ENCODE measurements at regions not wholly inside any gene's neighbourhood (a gene's known extent, or its start where the extent isn't known, plus 50 kb on each side); places are given as distances from the start of the nearest gene placed in this dataset.

DNA sequence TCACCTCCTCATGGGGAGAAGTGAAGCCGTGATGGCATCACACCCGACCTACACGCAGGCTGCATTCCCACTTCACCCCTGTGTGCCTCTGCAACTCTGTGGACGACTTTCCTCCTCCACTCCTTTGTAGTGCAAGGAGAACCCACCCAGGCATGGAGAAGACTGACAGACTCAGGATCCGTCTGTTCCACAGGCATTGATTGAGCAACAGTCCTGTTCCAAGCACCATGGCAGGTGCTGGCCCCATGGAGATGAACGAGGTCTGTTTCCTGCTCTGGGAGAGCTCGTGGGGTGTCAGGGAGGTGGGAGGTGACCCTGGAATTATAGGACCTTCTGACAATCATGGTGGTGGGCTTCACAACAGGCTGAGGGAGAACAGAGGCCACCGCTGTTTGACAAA is 284.7 kb upstream of the HDAC4 start:
- no peak overlapping the region for H3K27ac Mint-ChIP-seq (ENCODE audit: low read depth, unreplicated experiment)
- no peak overlapping the region for H3K4me3 Mint-ChIP-seq (ENCODE audit: unreplicated experiment)
- no TSS peak for BruUV-seq (replicated peaks)
- intact Hi-C loops (cut with micrococcal nuclease): no loop called here
- no peaks in the 10 kb centered on the region for H3K36me3 Mint-ChIP-seq (ENCODE audit: insufficient read depth, unreplicated experiment)
- H3K27me3 Mint-ChIP-seq (ENCODE audit: insufficient read depth, unreplicated experiment): peaks cover 77% of the 10 kb centered on the region
- ChIA-PET POLR2A (interaction anchor here (0.8 kb wide), 1 partner anchor 64 kb away, joined by 3 read pairs; no protein-coding TSS in a partner anchor), CTCF (no interaction called here)
- TF ChIP-seq, protein P1, sequence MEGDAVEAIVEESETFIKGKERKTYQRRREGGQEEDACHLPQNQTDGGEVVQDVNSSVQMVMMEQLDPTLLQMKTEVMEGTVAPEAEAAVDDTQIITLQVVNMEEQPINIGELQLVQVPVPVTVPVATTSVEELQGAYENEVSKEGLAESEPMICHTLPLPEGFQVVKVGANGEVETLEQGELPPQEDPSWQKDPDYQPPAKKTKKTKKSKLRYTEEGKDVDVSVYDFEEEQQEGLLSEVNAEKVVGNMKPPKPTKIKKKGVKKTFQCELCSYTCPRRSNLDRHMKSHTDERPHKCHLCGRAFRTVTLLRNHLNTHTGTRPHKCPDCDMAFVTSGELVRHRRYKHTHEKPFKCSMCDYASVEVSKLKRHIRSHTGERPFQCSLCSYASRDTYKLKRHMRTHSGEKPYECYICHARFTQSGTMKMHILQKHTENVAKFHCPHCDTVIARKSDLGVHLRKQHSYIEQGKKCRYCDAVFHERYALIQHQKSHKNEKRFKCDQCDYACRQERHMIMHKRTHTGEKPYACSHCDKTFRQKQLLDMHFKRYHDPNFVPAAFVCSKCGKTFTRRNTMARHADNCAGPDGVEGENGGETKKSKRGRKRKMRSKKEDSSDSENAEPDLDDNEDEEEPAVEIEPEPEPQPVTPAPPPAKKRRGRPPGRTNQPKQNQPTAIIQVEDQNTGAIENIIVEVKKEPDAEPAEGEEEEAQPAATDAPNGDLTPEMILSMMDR (IDR thresholded peaks at IDR 0.05; ENCODE audit: unreplicated experiment): no peak
- no peaks in the 10 kb centered on the region for H3K9me3 Mint-ChIP-seq (ENCODE audit: unreplicated experiment)
- DNase-seq (ENCODE audit: unreplicated experiment): no peak
- no peaks in the 10 kb centered on the region for H3K4me1 Mint-ChIP-seq (ENCODE audit: insufficient read depth, unreplicated experiment)

- ChIA-PET CTCF (no interaction called here), POLR2A (no interaction called here)
- Mint-ChIP-seq H3K9me3 (ENCODE audit: unreplicated experiment) (no peaks in the 10 kb centered on the region), H3K36me3 (ENCODE audit: insufficient read depth, unreplicated experiment) (no peaks in the 10 kb centered on the region), H3K4me1 (ENCODE audit: insufficient read depth, unreplicated experiment) (no peaks in the 10 kb centered on the region), H3K4me3 (ENCODE audit: unreplicated experiment) (no peak overlapping the region), H3K27me3 (ENCODE audit: insufficient read depth, unreplicated experiment) (peaks cover 82% of the 10 kb centered on the region), H3K27ac (ENCODE audit: low read depth, unreplicated experiment) (no peak overlapping the region)
- TF ChIP-seq, protein P1 (IDR thresholded peaks at IDR 0.05; ENCODE audit: unreplicated experiment): no peak
- intact Hi-C loops (cut with micrococcal nuclease): no loop called here
- no TSS peak for BruUV-seq (replicated peaks)
- no peak for DNase-seq (ENCODE audit: unreplicated experiment)
These were observed 284.2 kb upstream of the HDAC4 start for GRCh38 chr2:239684996-239685395.

DNA sequence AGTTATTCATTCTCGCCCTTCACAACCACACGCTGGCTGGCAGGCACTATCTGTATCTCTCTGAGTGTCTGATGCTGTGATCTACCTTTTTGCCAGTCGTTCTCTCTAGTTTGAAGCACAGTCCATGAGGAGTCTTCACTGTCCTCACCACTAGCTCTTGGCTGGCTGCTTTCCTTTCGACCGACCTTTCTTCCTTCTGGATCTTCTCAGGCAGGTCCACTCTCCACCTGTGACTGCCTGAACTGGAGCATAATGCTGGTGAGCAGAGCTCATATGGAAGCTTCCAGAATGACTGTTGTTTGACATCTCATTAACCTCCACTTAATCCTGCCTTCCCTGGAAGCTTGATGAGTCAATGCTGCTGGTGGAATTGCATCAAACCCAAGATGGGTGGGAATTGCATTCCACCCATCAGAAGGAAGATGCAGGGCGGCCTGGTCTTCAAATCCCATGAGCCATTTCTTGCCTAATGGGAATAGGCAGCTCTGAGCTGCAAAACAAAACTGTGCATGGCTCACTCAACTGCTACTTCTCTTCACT is 283.5 kb upstream of the HDAC4 start:
- ChIA-PET CTCF (no interaction called here), POLR2A (no interaction called here)
- H3K4me1 Mint-ChIP-seq (ENCODE audit: insufficient read depth, unreplicated experiment): no peaks in the 10 kb centered on the region
- no TSS peak for BruUV-seq (replicated peaks)
- peaks cover 88% of the 10 kb centered on the region for H3K27me3 Mint-ChIP-seq (ENCODE audit: insufficient read depth, unreplicated experiment)
- TF ChIP-seq, protein P1 (IDR thresholded peaks at IDR 0.05; ENCODE audit: unreplicated experiment): no peak
- intact Hi-C loops (cut with micrococcal nuclease): no loop called here
- H3K4me3 Mint-ChIP-seq (ENCODE audit: unreplicated experiment): no peak overlapping the region
- H3K9me3 Mint-ChIP-seq (ENCODE audit: unreplicated experiment): no peaks in the 10 kb centered on the region
- H3K27ac Mint-ChIP-seq (ENCODE audit: low read depth, unreplicated experiment): no peak overlapping the region
- DNase-seq (ENCODE audit: unreplicated experiment): peak; percentile 21
- no peaks in the 10 kb centered on the region for H3K36me3 Mint-ChIP-seq (ENCODE audit: insufficient read depth, unreplicated experiment)

GRCh38 chr2:239682518-239682917 is 281.7 kb upstream of the HDAC4 start:
- ChIA-PET CTCF (no interaction called here), POLR2A (interaction anchor here (0.7 to 0.9 kb wide), 2 partner anchors 9 to 27 kb away, joined by 3 read pairs; no protein-coding TSS in a partner anchor)
- Mint-ChIP-seq H3K4me1 (ENCODE audit: insufficient read depth, unreplicated experiment) (no peaks in the 10 kb centered on the region), H3K36me3 (ENCODE audit: insufficient read depth, unreplicated experiment) (no peaks in the 10 kb centered on the region), H3K4me3 (ENCODE audit: unreplicated experiment) (no peak overlapping the region), H3K27ac (ENCODE audit: low read depth, unreplicated experiment) (no peak overlapping the region), H3K27me3 (ENCODE audit: insufficient read depth, unreplicated experiment) (peaks cover 88% of the 10 kb centered on the region), H3K9me3 (ENCODE audit: unreplicated experiment) (no peaks in the 10 kb centered on the region)
- TF ChIP-seq, protein P1 (IDR thresholded peaks at IDR 0.05; ENCODE audit: unreplicated experiment): no peak
- intact Hi-C loops (cut with micrococcal nuclease): no loop called here
- no peak for DNase-seq (ENCODE audit: unreplicated experiment)
- no TSS peak for BruUV-seq (replicated peaks)

Data from MCF 10A (cell line).